ENCODE measurements at regions not wholly inside any gene's neighbourhood (a gene's known extent, or its start where the extent isn't known, plus 50 kb on each side); places are given as distances from the start of the nearest gene placed in this dataset.

- H3K9me3 Mint-ChIP-seq (ENCODE audit: low read depth) = no peaks in the 10 kb centered on the region
- H3K36me3 Mint-ChIP-seq (ENCODE audit: low read depth) = no peaks in the 10 kb centered on the region
- no peaks in the 10 kb centered on the region for H3K4me1 Mint-ChIP-seq (ENCODE audit: low read depth)
- no peak overlapping the region for H3K27ac Mint-ChIP-seq (ENCODE audit: unreplicated experiment)
- no peak overlapping the region for H3K4me3 Mint-ChIP-seq (ENCODE audit: unreplicated experiment)
- DNase-seq (ENCODE audit: low spot score) = no peak
- TF ChIP-seq, protein P1, sequence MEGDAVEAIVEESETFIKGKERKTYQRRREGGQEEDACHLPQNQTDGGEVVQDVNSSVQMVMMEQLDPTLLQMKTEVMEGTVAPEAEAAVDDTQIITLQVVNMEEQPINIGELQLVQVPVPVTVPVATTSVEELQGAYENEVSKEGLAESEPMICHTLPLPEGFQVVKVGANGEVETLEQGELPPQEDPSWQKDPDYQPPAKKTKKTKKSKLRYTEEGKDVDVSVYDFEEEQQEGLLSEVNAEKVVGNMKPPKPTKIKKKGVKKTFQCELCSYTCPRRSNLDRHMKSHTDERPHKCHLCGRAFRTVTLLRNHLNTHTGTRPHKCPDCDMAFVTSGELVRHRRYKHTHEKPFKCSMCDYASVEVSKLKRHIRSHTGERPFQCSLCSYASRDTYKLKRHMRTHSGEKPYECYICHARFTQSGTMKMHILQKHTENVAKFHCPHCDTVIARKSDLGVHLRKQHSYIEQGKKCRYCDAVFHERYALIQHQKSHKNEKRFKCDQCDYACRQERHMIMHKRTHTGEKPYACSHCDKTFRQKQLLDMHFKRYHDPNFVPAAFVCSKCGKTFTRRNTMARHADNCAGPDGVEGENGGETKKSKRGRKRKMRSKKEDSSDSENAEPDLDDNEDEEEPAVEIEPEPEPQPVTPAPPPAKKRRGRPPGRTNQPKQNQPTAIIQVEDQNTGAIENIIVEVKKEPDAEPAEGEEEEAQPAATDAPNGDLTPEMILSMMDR (IDR thresholded peaks at IDR 0.05) = no peak
- H3K27me3 Mint-ChIP-seq (ENCODE audit: low read depth) = peaks cover 2% of the 10 kb centered on the region
These were observed 309.6 kb upstream of the ATXN7L3B start for GRCh38 chr12:74227846-74228545.

DNA sequence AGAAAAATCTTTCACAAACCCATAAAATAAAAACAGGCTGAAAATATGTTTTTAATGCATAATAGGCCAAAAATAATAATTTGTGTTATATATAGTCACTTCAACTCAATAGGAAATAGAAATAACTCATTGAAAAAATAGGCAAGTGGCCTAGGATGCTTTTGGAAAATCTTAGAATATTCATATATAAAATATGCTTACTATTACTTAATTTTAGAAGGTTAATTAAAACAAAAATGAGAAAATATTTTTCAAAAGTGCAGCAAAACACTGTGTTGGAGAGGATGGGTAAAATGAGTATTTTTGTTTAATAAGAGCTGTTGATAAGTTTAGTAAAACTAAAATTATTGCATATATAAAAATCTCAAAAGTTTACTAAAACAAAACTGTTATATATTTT lies 308.0 kb upstream of the ATXN7L3B start:
- Mint-ChIP-seq H3K9me3 (ENCODE audit: low read depth) (no peaks in the 10 kb centered on the region), H3K27ac (ENCODE audit: unreplicated experiment) (no peak overlapping the region), H3K27me3 (ENCODE audit: low read depth) (peaks cover 2% of the 10 kb centered on the region), H3K4me1 (ENCODE audit: low read depth) (no peaks in the 10 kb centered on the region), H3K4me3 (ENCODE audit: unreplicated experiment) (no peak overlapping the region), H3K36me3 (ENCODE audit: low read depth) (no peaks in the 10 kb centered on the region)
- TF ChIP-seq, protein P1 (IDR thresholded peaks at IDR 0.05) = no peak
- DNase-seq (ENCODE audit: low spot score) = no peak

DNA sequence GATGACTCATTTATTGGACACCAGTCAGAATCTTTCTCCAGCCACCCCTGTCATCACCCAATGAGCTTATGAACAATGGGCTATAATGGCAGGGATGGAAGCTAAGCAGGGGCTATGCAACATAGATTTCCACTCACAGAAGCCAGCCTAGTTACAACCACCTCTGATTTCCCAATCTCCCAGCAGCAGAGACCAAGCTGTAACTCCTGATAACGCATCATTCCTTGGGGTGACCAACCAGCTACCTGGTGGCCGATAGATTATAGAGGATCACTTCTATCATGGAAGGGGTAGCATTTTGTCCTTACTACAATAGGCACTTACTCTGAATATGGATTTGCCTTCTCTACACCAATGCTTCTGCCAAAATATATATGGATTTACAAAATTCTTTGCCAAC lies 302.3 kb upstream of the ATXN7L3B start:
- TF ChIP-seq, protein P1 (IDR thresholded peaks at IDR 0.05) = no peak
- peaks cover 25% of the 10 kb centered on the region for H3K9me3 Mint-ChIP-seq (ENCODE audit: low read depth)
- no peak for DNase-seq (ENCODE audit: low spot score)
- no peak overlapping the region for H3K4me3 Mint-ChIP-seq (ENCODE audit: unreplicated experiment)
- H3K27ac Mint-ChIP-seq (ENCODE audit: unreplicated experiment) = no peak overlapping the region
- H3K36me3 Mint-ChIP-seq (ENCODE audit: low read depth) = no peaks in the 10 kb centered on the region
- H3K27me3 Mint-ChIP-seq (ENCODE audit: low read depth) = peaks cover 2% of the 10 kb centered on the region
- H3K4me1 Mint-ChIP-seq (ENCODE audit: low read depth) = no peaks in the 10 kb centered on the region

- H3K4me1 Mint-ChIP-seq (ENCODE audit: low read depth) = no peaks in the 10 kb centered on the region
- TF ChIP-seq, protein P1 (IDR thresholded peaks at IDR 0.05) = no peak
- no peak overlapping the region for H3K27ac Mint-ChIP-seq (ENCODE audit: unreplicated experiment)
- DNase-seq (ENCODE audit: low spot score) = no peak
- peaks cover 36% of the 10 kb centered on the region for H3K9me3 Mint-ChIP-seq (ENCODE audit: low read depth)
- H3K4me3 Mint-ChIP-seq (ENCODE audit: unreplicated experiment) = no peak overlapping the region
- no peaks in the 10 kb centered on the region for H3K36me3 Mint-ChIP-seq (ENCODE audit: low read depth)
- no peaks in the 10 kb centered on the region for H3K27me3 Mint-ChIP-seq (ENCODE audit: low read depth)
These were observed 296.3 kb upstream of the ATXN7L3B start for GRCh38 chr12:74241341-74241740.

DNA sequence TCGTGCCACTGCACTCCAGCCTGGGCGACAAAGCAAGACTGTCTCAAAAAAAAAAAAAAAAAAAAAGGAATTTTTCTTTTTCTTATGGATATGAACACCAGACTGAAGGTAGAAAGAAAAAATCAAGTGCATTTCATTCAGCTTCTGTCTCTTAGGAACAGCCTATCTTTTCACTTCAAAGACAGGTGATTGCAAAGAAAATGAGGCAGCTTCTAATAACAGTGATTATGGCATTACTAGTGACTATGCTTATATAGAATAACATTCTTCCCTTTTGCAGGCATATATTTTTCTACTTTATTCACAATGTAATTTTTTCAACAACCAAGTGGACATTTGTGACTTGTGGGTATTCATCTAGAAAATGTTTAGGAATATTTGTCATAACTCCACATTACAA lies 295.5 kb upstream of the ATXN7L3B start:
- Mint-ChIP-seq H3K36me3 (ENCODE audit: low read depth) (no peaks in the 10 kb centered on the region), H3K9me3 (ENCODE audit: low read depth) (peaks cover 36% of the 10 kb centered on the region), H3K27me3 (ENCODE audit: low read depth) (no peaks in the 10 kb centered on the region), H3K4me3 (ENCODE audit: unreplicated experiment) (no peak overlapping the region), H3K4me1 (ENCODE audit: low read depth) (no peaks in the 10 kb centered on the region), H3K27ac (ENCODE audit: unreplicated experiment) (no peak overlapping the region)
- TF ChIP-seq, protein P1 (IDR thresholded peaks at IDR 0.05) = no peak
- no peak for DNase-seq (ENCODE audit: low spot score)

Data from chondrocyte (in vitro differentiated cells).